ENCODE measurements at regions not wholly inside any gene's neighbourhood (a gene's known extent, or its start where the extent isn't known, plus 50 kb on each side); places are given as distances from the start of the nearest gene placed in this dataset.
A peak's percentile ranks its signal among the peaks of the same experiment; 100 is the strongest.
"Not testable (repeated sequence)": the region's sequence is repeated elsewhere in the genome, so short reads cannot be mapped to it uniquely, and the experiment has no call there.

DNA sequence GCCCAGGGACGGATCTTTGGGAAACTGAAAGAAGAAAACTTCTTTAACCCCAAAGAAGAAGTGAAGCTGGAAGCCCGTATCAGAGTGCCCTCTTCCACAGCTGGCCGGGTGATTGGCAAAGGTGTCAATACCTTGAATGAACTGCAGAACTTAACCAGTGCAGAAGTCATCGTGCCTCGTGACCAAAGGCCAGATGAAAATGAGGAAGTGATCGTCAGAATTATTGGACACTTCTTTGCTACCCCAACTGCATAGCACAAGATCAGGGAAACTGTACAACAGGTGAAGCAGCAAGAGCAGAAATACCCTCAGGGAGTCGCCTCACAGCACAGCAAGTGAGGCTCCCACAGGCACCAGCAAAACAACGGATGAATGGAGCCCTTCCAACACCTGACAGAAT, 114.0 kb downstream of the NBPF12 start:
- 65 to 76% (median 67%) methylated on average over 8 of the region's 8 CpGs for WGBS, 5 donors
- TF ChIP-seq POLR2A (IDR thresholded peaks at IDR 0.05) (no peak), POLR2AphosphoS5 (IDR thresholded peaks at IDR 0.05) (no peak), CTCF (IDR thresholded peaks at IDR 0.05 in 8 of 11, conservative IDR thresholded peaks at IDR 0.05 in 3 of 11) (no peak)
- DNase-seq: no peak
- no peaks in the 10 kb centered on the region for H3K36me3 ChIP-seq
- H3K4me1 ChIP-seq: peaks cover 0 to 20% (median 3%) of the 10 kb centered on the region in 6 donors
- H3K9me3 ChIP-seq: peaks cover 0 to under 1% (median 0%) of the 10 kb centered on the region in 8 donors
- H3K4me3 ChIP-seq: no peak overlapping the region
- H3K27me3 ChIP-seq (replicated peaks in 1 of 7): no peaks in the 10 kb centered on the region
- no peak overlapping the region for H3K27ac ChIP-seq
- intact Hi-C loops (cut with DNase I; ENCODE audit: low total_unique reads): no loop called here

GRCh38 chr1:147051136-147051535, 113.0 kb downstream of the NBPF12 start:
- intact Hi-C loops (cut with DNase I; ENCODE audit: low total_unique reads): no loop called here
- DNase-seq: no peak
- H3K4me3 ChIP-seq: no peak overlapping the region

DNA sequence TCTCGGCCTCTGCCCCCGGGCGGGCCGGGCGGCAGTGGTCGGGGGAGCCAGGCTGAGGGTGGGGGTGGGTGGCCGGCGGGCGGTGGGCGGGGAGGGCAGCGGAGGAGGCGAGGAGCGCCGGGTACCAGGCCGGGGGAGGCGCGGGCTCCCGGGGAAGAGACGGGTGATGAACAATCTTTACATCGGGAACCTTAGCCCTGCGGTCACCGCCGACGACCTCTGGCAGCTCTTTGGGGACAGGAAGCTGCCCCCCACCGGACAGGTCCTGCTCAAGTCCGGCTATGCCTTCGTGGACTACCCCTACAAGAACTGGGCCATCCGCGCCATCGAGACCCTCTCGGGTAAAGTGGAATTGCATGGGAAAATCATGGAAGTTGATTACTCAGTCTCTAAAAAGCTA, 112.5 kb downstream of the NBPF12 start:
- no peaks in the 10 kb centered on the region for H3K36me3 ChIP-seq
- peaks cover 0 to 33% (median 7%) of the 10 kb centered on the region in 6 donors for H3K4me1 ChIP-seq
- H3K27ac ChIP-seq: no peak overlapping the region
- DNase-seq: no peak
- TF ChIP-seq POLR2A (IDR thresholded peaks at IDR 0.05): no peak
- TF ChIP-seq CTCF (IDR thresholded peaks at IDR 0.05 in 8 of 11, conservative IDR thresholded peaks at IDR 0.05 in 3 of 11): no peak
- no peak for TF ChIP-seq POLR2AphosphoS5 (IDR thresholded peaks at IDR 0.05)
- intact Hi-C loops (cut with DNase I; ENCODE audit: low total_unique reads): no loop called here
- no peaks in the 10 kb centered on the region for H3K9me3 ChIP-seq
- no peaks in the 10 kb centered on the region for H3K27me3 ChIP-seq (replicated peaks in 1 of 7)
- H3K4me3 ChIP-seq: no peak overlapping the region
- WGBS, 5 donors: 92 to 98% (median 96%) methylated on average over 26 to 31 of the region's 31 CpGs

More at GRCh38 chr1:147051136-147051535, 113.0 kb downstream of the NBPF12 start:
- Histone ChIP-seq H3K27ac (no peak overlapping the region), H3K27me3 (replicated peaks in 1 of 7) (no peaks in the 10 kb centered on the region), H3K4me1 (peaks cover 0 to 29% (median 6%) of the 10 kb centered on the region in 6 donors), H3K36me3 (no peaks in the 10 kb centered on the region), H3K9me3 (no peaks in the 10 kb centered on the region)
- TF ChIP-seq CTCF (IDR thresholded peaks at IDR 0.05 in 8 of 11, conservative IDR thresholded peaks at IDR 0.05 in 3 of 11): no peak
- 87 to 93% (median 92%) methylated on average over 10 of the region's 10 CpGs for WGBS, 5 donors

DNA sequence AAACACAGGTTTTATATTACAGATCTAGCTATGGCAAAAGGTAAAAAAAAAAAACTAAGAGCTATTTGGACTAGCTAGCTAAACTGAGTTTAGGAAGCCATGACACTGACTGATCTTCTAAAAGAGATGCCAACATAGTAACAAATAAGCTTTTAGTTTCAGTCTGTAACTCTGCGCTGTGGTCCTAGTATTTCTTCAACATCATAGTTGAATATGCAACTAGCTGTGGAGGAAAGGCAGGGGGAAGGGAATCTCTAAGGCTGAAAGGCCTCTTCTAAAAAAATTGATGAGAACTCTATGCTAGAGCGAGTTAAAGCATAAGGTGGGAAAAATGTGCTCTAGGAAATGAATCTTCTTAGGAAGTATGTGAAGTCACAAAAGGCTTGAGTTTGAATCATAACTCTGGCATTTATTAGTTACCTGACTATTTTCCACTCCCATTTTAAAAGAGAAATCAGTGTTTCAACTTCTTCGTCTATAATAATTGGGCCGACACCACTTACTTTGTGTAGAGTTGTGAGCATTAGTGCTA, 108.8 kb downstream of the NBPF12 start:
- H3K27me3 ChIP-seq (replicated peaks in 1 of 7); H3K36me3 ChIP-seq; DNase-seq; H3K9me3 ChIP-seq; H3K4me3 ChIP-seq; intact Hi-C loops (cut with DNase I; ENCODE audit: low total_unique reads): not testable (repeated sequence)
- 49 to 65% (median 62%) methylated on average over 4 of the region's 4 CpGs for WGBS, 5 donors
- peaks cover 0 to 30% (median 3%) of the 10 kb centered on the region in 6 donors for H3K4me1 ChIP-seq
- H3K27ac ChIP-seq: peak overlapping the region in 4 of 8 donors; percentile 27 to 59 (median 49)
